Dendritic cell treated with granulocyte-macrophage colony-stimulating factor and Interleukin-4, amounts not matched to agents 40 ng/mL and 50 ng/mL, for 4 days (primary cell): ENCODE measurements at regions not wholly inside any gene's neighbourhood (a gene's known extent, or its start where the extent isn't known, plus 50 kb on each side); places are given as distances from the start of the nearest gene placed in this dataset.

Experiments
- H3K27ac Mint-ChIP-seq: one replicate; pipeline ENCODE4 v1.8.0; 2022; ENCODE audit warnings: mild to moderate bottlenecking, mixed read lengths
- H3K27me3 Mint-ChIP-seq: one replicate; pipeline ENCODE4 v1.8.0; 2022; ENCODE audit warnings: mild to moderate bottlenecking, mixed read lengths
- H3K36me3 Mint-ChIP-seq: one replicate; pipeline ENCODE4 v1.8.0; 2022; ENCODE audit warnings: low read depth, mixed read lengths
- H3K4me1 Mint-ChIP-seq: one replicate; pipeline ENCODE4 v1.8.0; 2022; ENCODE audit warnings: low read depth, mixed read lengths
- H3K4me3 Mint-ChIP-seq: one replicate; pipeline ENCODE4 v1.8.0; 2022; ENCODE audit warnings: mild to moderate bottlenecking, moderate library complexity, mixed read lengths
- H3K9me3 Mint-ChIP-seq: one replicate; pipeline ENCODE4 v1.8.0; 2022; ENCODE audit warnings: mixed read lengths
- intact Hi-C: fragments of 100-400 bp; cut with micrococcal nuclease; formaldehyde crosslinking; loops from one replicate; pipeline ENCODE4 v1.15.0; 2022

GRCh38 chr5:124796495-124796894 is 50.1 kb upstream of the ZNF608 start:
- H3K27ac Mint-ChIP-seq, result no peak overlapping the region

GRCh38 chr5:124797665-124798087 is 51.2 kb upstream of the ZNF608 start:
- intact Hi-C loops, result no loop called here
- Mint-ChIP-seq H3K27ac (no peak overlapping the region), H3K4me1 (peaks cover under 1% of the 10 kb centered on the region), H3K27me3 (no peaks in the 10 kb centered on the region), H3K9me3 (no peaks in the 10 kb centered on the region), H3K36me3 (no peaks in the 10 kb centered on the region), H3K4me3 (no peak overlapping the region)

More at GRCh38 chr5:124796495-124796894, 50.1 kb upstream of the ZNF608 start:
- no peaks in the 10 kb centered on the region for H3K4me1 Mint-ChIP-seq
- H3K36me3 Mint-ChIP-seq, result no peaks in the 10 kb centered on the region
- no peaks in the 10 kb centered on the region for H3K9me3 Mint-ChIP-seq
- H3K4me3 Mint-ChIP-seq, result no peak overlapping the region
- H3K27me3 Mint-ChIP-seq, result no peaks in the 10 kb centered on the region
- intact Hi-C loops, result no loop called here

GRCh38 chr5:124798890-124799289 is 52.5 kb upstream of the ZNF608 start:
- intact Hi-C loops, result no loop called here
- no peaks in the 10 kb centered on the region for H3K9me3 Mint-ChIP-seq
- no peak overlapping the region for H3K4me3 Mint-ChIP-seq
- H3K36me3 Mint-ChIP-seq, result no peaks in the 10 kb centered on the region
- peaks cover 5% of the 10 kb centered on the region for H3K4me1 Mint-ChIP-seq
- H3K27me3 Mint-ChIP-seq, result no peaks in the 10 kb centered on the region
- no peak overlapping the region for H3K27ac Mint-ChIP-seq

- Mint-ChIP-seq H3K27me3 (no peaks in the 10 kb centered on the region), H3K9me3 (no peaks in the 10 kb centered on the region), H3K36me3 (no peaks in the 10 kb centered on the region), H3K4me1 (peaks cover 5% of the 10 kb centered on the region), H3K4me3 (no peak overlapping the region), H3K27ac (no peak overlapping the region)
- intact Hi-C loops, result no loop called here
These were observed 55.1 kb upstream of the ZNF608 start for GRCh38 chr5:124801551-124801950.

GRCh38 chr5:124803617-124804323 is 57.3 kb upstream of the ZNF608 start:
- Mint-ChIP-seq H3K4me1 (peaks cover 5% of the 10 kb centered on the region), H3K4me3 (no peak overlapping the region), H3K9me3 (no peaks in the 10 kb centered on the region), H3K36me3 (no peaks in the 10 kb centered on the region), H3K27ac (no peak overlapping the region), H3K27me3 (no peaks in the 10 kb centered on the region)
- intact Hi-C loops, result no loop called here

- Mint-ChIP-seq H3K9me3 (no peaks in the 10 kb centered on the region), H3K4me1 (peaks cover 5% of the 10 kb centered on the region), H3K4me3 (no peak overlapping the region), H3K27me3 (no peaks in the 10 kb centered on the region), H3K27ac (no peak overlapping the region), H3K36me3 (no peaks in the 10 kb centered on the region)
- intact Hi-C loops, result no loop called here
These were observed 59.6 kb upstream of the ZNF608 start for GRCh38 chr5:124806026-124806372.

- Mint-ChIP-seq H3K4me1 (peaks cover 5% of the 10 kb centered on the region), H3K36me3 (no peaks in the 10 kb centered on the region), H3K27me3 (peaks cover 2% of the 10 kb centered on the region), H3K4me3 (no peak overlapping the region), H3K27ac (no peak overlapping the region), H3K9me3 (no peaks in the 10 kb centered on the region)
- intact Hi-C loops, result no loop called here
These were observed 60.1 kb upstream of the ZNF608 start for GRCh38 chr5:124806373-124807077.

GRCh38 chr5:124808842-124809268 is 62.4 kb upstream of the ZNF608 start:
- H3K4me1 Mint-ChIP-seq, result no peaks in the 10 kb centered on the region
- peaks cover 2% of the 10 kb centered on the region for H3K27me3 Mint-ChIP-seq
- no peaks in the 10 kb centered on the region for H3K36me3 Mint-ChIP-seq
- no peaks in the 10 kb centered on the region for H3K9me3 Mint-ChIP-seq
- no peak overlapping the region for H3K4me3 Mint-ChIP-seq
- no peak overlapping the region for H3K27ac Mint-ChIP-seq
- intact Hi-C loops, result no loop called here

GRCh38 chr5:124810396-124811006 is 64.1 kb upstream of the ZNF608 start:
- Mint-ChIP-seq H3K27me3 (peaks cover 2% of the 10 kb centered on the region), H3K9me3 (no peaks in the 10 kb centered on the region), H3K36me3 (no peaks in the 10 kb centered on the region), H3K27ac (no peak overlapping the region), H3K4me3 (no peak overlapping the region), H3K4me1 (no peaks in the 10 kb centered on the region)
- intact Hi-C loops, result no loop called here

GRCh38 chr5:124812771-124813358 is 66.4 kb upstream of the ZNF608 start:
- Mint-ChIP-seq H3K36me3 (no peaks in the 10 kb centered on the region), H3K4me1 (no peaks in the 10 kb centered on the region), H3K9me3 (no peaks in the 10 kb centered on the region), H3K27me3 (peaks cover 2% of the 10 kb centered on the region), H3K4me3 (no peak overlapping the region), H3K27ac (no peak overlapping the region)
- intact Hi-C loops, result no loop called here

GRCh38 chr5:124816381-124816780 is 69.9 kb upstream of the ZNF608 start:
- H3K36me3 Mint-ChIP-seq, result no peaks in the 10 kb centered on the region

GRCh38 chr5:124819201-124819600 is 72.8 kb upstream of the ZNF608 start:
- H3K27me3 Mint-ChIP-seq, result no peaks in the 10 kb centered on the region
- H3K4me1 Mint-ChIP-seq, result no peaks in the 10 kb centered on the region
- intact Hi-C loops, result no loop called here
- H3K4me3 Mint-ChIP-seq, result no peak overlapping the region
- no peaks in the 10 kb centered on the region for H3K9me3 Mint-ChIP-seq
- H3K27ac Mint-ChIP-seq, result no peak overlapping the region
- no peaks in the 10 kb centered on the region for H3K36me3 Mint-ChIP-seq

More at GRCh38 chr5:124816381-124816780, 69.9 kb upstream of the ZNF608 start:
- Mint-ChIP-seq H3K4me3 (no peak overlapping the region), H3K27ac (no peak overlapping the region), H3K9me3 (no peaks in the 10 kb centered on the region), H3K27me3 (peaks cover 1% of the 10 kb centered on the region), H3K4me1 (no peaks in the 10 kb centered on the region)
- intact Hi-C loops, result no loop called here

- no peak overlapping the region for H3K27ac Mint-ChIP-seq
- no peak overlapping the region for H3K4me3 Mint-ChIP-seq
- intact Hi-C loops, result no loop called here
- peaks cover 5% of the 10 kb centered on the region for H3K4me1 Mint-ChIP-seq
- no peaks in the 10 kb centered on the region for H3K36me3 Mint-ChIP-seq
- no peaks in the 10 kb centered on the region for H3K9me3 Mint-ChIP-seq
- no peaks in the 10 kb centered on the region for H3K27me3 Mint-ChIP-seq
These were observed 76.2 kb upstream of the ZNF608 start for GRCh38 chr5:124822647-124823046.

- no peak overlapping the region for H3K27ac Mint-ChIP-seq
- no peak overlapping the region for H3K4me3 Mint-ChIP-seq
- H3K9me3 Mint-ChIP-seq, result no peaks in the 10 kb centered on the region
- no peaks in the 10 kb centered on the region for H3K36me3 Mint-ChIP-seq
- no peaks in the 10 kb centered on the region for H3K27me3 Mint-ChIP-seq
- intact Hi-C loops, result no loop called here
- peaks cover 5% of the 10 kb centered on the region for H3K4me1 Mint-ChIP-seq
These were observed 76.9 kb upstream of the ZNF608 start for GRCh38 chr5:124823380-124823779.
